Eye (tissue), 1 donor: ENCODE measurements at regions not wholly inside any gene's neighbourhood (a gene's known extent, or its start where the extent isn't known, plus 50 kb on each side); places are given as distances from the start of the nearest gene placed in this dataset.

Experiments
- DNase-seq: peaks from one replicate; pipeline ENCODE4 v3.0.0-alpha.2; 2015

GRCh38 chr2:122183890-122184289 lies 428.4 kb downstream of the TSN start:
- DNase-seq = no peak

DNA sequence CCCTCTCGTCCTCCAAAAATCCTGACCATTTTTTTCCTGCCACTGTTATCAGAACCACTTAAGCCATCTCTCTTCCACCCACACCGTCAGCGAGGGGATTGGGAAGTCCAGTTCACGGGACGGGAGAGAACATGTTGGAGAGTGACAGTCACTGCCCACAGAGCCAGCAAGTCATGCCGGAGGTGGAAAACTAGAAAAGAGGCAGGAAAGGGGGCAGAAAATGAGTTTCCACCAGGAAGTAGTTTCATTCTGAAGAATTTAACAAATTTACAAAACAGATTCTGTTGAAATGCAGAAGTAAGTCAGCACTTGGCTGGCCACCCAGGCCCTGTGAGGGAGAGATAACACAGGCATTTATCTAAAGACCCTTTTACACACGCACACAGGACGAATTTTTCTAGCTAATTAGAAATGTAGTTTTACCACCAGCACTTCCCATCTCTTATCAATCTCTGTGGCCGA lies 431.3 kb downstream of the TSN start:
- no peak for DNase-seq

DNA sequence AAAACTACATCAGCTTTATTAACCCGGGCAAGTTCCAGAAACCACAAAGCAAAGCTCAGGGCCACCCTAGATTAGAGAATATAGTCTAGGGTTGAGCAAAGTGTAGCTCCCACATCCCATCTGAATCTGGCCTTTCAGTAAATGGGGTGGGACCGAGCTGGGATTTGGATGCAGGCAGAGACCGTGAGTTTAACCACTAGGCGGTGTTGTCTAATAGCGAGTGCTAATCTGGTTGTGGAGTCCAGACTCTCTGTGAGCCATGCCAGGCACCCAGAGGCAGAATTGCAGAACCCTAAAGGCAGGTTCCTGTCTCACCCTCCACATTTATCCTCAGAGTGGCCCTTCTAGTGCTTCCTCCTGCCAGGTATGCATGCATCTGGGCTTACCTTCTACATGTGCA lies 435.9 kb downstream of the TSN start:
- DNase-seq = peak; percentile 58

GRCh38 chr2:122193622-122194021 lies 438.2 kb downstream of the TSN start:
- DNase-seq = no peak

DNA sequence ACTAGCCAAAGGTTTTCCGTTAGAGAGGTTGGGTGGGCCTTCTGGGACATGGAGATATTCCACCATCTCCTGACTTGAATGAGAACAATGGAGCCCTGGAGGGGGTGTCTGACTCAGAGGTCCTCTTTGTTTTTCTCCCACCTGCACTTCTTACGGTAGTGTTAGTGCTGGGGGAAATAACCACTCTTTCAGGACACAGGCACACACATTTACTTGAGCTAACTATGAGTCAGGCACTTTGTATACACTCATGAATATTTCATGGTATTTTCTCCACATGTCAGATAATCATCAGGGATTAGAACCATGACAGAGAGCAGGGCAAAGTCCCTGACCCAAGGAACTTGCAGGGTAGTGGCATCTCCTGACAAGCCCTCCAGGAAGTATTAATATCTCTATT lies 439.1 kb downstream of the TSN start:
- DNase-seq = no peak

DNA sequence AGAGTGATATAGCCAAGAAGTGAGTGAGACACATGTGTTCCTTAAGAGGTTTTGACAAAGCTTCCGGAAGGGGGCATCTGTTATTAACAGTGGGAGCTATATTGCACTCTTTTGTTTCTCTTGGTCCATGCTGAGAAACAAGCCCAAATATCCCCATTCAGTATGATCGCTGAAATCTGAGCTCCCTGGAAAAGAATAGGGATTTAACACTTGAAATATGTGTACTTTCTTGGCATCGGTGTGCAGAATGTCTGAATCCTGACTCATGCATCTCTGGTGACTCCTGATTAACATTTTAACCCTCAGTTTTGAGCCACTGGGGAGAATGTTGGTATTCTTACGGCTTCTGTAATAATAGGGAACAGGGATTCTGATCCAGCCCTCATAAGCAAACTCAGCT lies 448.1 kb downstream of the TSN start:
- DNase-seq = peak; percentile 74

DNA sequence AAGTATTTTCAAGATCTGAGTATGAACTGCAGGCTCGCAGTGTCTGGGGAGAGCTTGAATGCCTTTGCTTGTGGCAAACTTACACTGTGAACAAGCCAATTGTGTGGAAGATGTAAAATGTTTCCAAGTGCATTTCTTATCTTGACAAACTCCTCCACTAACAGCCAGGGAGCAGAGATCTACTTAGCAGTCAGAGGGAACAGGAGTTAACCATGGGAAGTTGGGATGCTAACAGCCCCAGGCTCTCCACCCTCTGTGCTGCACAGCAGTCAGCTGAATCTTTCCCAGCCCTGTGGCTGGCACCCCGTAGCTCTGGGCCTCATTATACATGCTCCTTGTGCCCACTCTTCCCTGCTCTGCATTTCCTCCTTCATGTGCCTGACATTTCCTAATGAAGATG lies 450.2 kb downstream of the TSN start:
- peak; percentile 10 for DNase-seq

DNA sequence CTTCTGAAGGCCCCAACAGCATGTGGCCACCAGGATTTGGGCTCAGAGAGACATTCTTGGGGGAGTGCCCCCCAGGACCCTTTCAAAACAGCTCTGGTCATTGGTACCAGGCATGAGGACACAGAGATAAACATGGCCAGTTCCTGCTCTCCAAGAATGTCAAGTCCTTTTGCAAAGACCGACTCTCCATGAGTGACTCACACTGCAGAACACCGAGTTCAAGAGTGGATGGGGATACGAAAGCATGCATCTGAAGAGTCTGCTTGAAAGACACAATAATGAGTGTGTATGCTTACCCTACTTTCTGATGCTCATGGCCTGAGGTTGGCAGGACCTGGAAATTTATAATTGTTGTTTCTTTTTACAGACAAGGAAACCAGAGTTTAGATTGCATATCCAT lies 450.6 kb downstream of the TSN start:
- DNase-seq = peak; percentile 2

DNA sequence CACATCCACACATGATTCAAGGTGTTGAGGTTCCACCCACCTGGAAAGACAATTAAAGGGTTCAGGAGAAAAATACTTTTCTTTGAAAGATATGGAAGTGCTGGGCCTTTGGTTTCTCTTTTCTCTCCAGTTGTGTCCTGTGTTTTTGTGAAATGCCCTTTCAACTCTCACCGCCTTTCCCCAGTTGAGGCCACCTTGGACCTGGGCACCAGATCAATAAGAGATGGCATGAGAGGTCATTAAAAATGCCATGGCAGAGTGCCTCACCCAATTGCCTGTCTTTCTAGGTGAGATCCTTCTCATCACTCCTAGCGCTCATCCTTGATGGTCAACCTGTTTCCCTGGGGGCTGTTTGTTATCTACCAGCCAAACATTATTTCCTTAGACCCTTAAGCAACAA lies 453.9 kb downstream of the TSN start:
- DNase-seq = no peak

DNA sequence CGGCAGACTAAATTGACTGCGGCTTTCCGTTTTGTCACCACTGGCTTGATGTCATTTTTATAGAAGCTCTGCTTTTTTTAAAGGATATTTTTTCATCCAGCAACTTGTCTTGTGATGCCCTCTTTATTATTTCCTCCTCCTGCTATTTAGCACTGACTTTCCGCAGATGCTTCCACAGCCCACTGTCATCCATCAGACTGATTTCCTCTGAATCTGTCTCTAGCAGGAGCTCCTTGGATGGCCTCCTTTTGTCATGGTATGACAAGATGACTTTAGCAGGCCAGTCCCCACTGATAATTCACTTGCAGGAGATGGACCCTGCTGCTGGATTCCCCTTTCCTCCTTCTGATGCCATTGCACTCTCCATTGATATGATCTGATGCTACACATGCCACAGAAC lies 454.6 kb downstream of the TSN start:
- no peak for DNase-seq

GRCh38 chr2:122210898-122211856 lies 455.7 kb downstream of the TSN start:
- DNase-seq = no peak

DNA sequence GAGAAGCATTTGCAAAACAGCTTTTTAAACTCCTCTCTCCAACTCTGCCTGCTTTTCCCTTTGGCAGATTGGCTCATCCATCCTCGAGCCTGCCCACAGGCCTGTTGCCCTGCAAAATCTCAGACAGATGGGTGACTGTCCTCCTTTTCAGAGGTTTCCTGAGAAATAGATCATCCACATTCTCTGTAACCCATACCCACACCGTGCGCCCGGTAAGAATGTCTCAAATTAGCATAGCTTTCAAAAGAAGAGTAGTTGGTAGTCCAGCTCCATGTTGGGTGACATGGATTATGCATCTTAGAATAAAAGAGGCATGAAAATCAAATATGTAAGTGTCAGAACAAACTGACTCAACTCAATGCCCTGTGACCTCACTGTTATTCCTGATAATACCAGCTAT lies 457.9 kb downstream of the TSN start:
- no peak for DNase-seq

GRCh38 chr2:122216071-122216470 lies 460.6 kb downstream of the TSN start:
- no peak for DNase-seq

DNA sequence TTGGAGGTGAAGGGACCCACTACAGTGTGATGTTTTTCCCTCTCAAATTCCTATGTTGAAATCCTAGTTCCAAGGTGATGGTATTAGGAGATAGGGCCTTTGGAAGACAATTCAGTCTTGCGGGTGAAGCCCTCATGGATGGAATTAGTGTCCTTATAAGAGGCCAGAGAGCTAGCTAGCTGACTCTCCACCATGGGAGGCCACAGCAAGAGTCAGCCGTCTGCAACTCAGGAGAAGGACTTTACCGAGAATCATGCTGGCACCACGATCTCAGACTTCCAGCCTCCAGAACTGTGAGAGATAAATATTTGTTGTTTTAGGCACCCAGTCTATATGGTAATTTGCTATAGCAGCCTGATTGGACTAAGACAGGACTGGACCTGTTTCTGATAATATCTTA lies 461.4 kb downstream of the TSN start:
- DNase-seq = no peak

DNA sequence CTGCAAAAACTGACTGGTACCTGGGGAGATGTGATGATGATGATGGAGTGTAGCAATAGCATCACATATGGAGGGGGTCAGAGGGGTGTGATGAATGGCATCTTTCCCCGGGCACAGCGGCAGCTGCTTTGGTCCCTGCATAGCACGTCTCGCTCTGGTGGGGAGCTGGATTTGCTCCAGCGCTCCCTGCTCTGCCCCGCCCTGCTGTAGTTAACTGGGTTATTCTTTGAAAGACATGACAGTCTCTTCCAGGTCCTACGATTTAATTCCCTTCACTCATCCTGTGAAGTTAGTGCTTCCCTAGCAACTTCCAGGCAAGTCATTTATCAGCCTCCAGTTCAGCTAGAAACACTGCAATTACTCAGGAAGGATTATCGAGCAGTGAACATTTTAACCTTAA lies 463.1 kb downstream of the TSN start:
- no peak for DNase-seq

- DNase-seq = no peak
Observed at GRCh38 chr2:122219504-122219903, 464.1 kb downstream of the TSN start.

GRCh38 chr2:122221665-122222064 lies 466.2 kb downstream of the TSN start:
- DNase-seq = no peak

- DNase-seq = no peak
Observed at GRCh38 chr2:122231296-122231695, 475.8 kb downstream of the TSN start.

GRCh38 chr2:122233372-122233771 lies 477.9 kb downstream of the TSN start:
- DNase-seq = no peak

DNA sequence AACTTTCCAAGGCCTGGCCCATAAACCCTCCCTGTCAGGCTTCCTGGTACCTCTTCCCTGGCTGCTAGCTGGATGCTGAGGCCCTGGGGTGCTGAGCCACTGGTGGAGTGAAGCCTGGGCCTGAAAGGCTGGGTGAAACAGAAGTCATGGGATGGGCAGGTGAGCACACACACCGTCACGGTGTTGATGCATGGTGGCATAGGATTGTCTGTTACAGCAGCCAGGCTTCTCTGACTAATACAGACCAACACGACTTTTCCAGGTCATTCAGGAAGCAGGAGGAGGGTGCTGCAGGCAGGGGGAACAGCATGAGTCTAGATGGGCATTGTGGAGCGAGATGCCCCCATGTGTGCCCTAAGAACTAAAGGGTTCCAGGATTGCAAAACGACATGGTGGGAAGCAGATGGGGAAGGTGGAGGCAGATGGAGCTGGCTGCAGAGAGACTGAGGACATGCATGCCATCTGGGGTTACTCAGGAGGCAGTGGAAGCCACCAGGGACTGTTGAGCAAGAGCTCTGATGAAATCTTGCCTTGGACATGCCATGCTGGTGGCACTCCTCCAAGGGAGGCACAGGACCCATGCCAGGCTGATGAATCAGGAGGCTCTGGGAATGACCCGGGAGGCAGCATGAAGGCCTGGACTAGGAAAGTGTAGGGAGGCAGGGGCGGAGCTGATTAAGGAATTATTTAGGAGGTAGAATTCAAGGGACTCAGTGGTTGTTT lies 480.9 kb downstream of the TSN start:
- no peak for DNase-seq

DNA sequence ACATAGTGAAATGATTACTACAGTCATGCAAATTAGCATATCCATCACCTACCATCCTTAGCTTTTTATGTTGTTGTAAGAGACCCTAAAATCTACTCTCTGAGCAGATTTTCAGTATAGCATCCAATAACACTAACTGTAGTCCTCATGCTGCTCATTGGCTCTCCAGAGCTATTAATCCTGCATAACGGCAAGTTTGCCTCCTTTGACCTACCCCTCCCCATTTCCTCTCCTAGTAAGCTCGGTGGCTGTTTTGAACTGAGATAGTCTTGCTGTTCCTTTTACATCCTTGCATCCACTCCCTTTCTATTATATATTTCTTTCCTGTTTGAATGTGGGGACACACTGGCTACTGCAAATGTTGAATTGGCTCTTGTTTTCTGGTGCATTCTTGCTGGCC lies 481.5 kb downstream of the TSN start:
- DNase-seq = no peak

DNA sequence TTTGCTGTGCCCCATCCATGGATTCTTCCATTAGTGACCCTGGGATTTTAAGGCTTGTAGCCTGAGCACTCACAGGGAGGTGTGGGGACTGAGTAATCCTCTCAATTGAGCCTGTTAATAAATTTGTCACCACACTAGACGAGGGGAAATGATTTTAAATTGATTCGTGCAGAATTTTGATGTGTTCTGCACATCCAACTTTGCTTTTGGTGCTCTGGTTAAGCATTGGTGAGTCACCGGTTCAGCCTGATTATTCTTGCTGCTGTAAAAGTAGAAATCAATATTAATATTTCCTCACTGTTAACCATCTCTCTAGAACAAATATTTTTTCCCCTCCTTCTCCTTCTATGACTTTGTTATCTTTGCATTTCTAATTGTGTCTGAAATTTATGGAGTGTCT lies 482.0 kb downstream of the TSN start:
- DNase-seq = no peak

GRCh38 chr2:122238006-122238559 lies 482.6 kb downstream of the TSN start:
- DNase-seq = no peak

DNA sequence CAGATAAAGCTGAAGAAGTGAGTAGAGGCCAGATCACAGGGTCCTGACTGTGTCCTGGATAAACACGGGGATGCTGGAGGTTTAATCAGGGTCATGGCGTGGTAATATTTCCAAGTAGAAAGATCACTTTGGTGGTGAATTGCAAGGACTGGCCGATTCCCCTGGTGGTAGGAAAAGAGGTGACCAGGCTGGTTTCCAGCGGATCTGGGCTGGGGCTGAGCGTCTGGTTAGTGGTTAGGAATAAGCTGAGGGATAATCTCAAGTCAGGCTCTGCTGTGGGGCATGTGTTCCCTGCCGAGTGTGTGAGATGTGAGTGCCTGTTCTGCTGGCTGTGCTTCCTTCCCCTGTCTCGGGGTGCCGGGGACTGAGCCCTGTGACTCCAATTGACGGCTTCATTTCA lies 484.0 kb downstream of the TSN start:
- DNase-seq = no peak
